Right lobe of liver (tissue), 4 donors: ENCODE measurements at regions not wholly inside any gene's neighbourhood (a gene's known extent, or its start where the extent isn't known, plus 50 kb on each side); places are given as distances from the start of the nearest gene placed in this dataset.

ENCODE experiments used
- POLR2A ChIP-seq: fragments of 450-650 bp; IDR thresholded peaks from one replicate; pipeline ENCODE4 v1.6.1; 2017; ENCODE audit warnings: antibody characterized with exemption, mild to moderate bottlenecking
- TF ChIP-seq, protein P1 (sequence below), 4 donors: fragments of 200-600 bp in 3 of 4; fragments of 450-650 bp in 1 of 4; IDR thresholded peaks; one replicate each; pipeline versions ENCODE4 v1.5.1 to v1.8.0; 2016 to 2022; ENCODE audit warnings: antibody characterized with exemption in 4 of 4, mild to moderate bottlenecking in 2 of 4
- donor health status: DM: no; HTN: no; CAD: no.
- donor health status: DM: no; HTN: no; CAD: no.
- donor health status: DM: no; HTN: yes; CAD: no.

DNA sequence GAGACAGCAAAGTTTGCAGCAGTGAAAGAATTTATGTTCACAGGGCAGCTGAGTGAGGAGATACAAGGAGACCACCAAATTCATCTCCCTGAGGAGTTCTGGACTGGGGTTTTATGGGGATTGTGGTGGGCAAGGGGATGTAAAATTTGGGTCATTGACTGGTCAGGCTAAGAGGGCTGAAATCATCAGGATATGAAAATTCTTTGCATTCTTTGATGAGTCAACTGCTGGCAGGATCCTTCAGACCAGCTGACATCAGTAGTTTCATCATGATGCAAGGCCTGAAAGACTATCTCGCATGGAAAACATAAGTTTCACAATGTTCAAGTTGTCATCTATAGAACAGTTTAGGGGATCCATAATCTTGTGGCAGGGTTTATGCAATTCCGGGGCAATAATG is 869.5 kb upstream of the PCDH9 start:
- TF ChIP-seq, protein P1, sequence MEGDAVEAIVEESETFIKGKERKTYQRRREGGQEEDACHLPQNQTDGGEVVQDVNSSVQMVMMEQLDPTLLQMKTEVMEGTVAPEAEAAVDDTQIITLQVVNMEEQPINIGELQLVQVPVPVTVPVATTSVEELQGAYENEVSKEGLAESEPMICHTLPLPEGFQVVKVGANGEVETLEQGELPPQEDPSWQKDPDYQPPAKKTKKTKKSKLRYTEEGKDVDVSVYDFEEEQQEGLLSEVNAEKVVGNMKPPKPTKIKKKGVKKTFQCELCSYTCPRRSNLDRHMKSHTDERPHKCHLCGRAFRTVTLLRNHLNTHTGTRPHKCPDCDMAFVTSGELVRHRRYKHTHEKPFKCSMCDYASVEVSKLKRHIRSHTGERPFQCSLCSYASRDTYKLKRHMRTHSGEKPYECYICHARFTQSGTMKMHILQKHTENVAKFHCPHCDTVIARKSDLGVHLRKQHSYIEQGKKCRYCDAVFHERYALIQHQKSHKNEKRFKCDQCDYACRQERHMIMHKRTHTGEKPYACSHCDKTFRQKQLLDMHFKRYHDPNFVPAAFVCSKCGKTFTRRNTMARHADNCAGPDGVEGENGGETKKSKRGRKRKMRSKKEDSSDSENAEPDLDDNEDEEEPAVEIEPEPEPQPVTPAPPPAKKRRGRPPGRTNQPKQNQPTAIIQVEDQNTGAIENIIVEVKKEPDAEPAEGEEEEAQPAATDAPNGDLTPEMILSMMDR (IDR thresholded peaks at IDR 0.05): no peak
- no peak for TF ChIP-seq POLR2A
